Spinal cord (tissue), 9 donors: ENCODE measurements at regions not wholly inside any gene's neighbourhood (a gene's known extent, or its start where the extent isn't known, plus 50 kb on each side); places are given as distances from the start of the nearest gene placed in this dataset.

Experiments used
- DNase-seq, 6 donors: peaks; one replicate each; pipeline versions ENCODE4 v3.0.0 to v3.0.0-alpha.2; 2013 to 2015; ENCODE audit warnings: low spot score in 6 of 6, low read depth in 4 of 6
- H3K27ac ChIP-seq: one replicate; pipeline ENCODE4 v1.5.1; 2013; ENCODE audit warnings: low read depth, low read length, control low read depth
- H3K27me3 ChIP-seq: one replicate; pipeline ENCODE4 v1.6.1; 2013; ENCODE audit warnings: low read length; ENCODE audit not compliant: control insufficient read depth, insufficient read depth
- H3K36me3 ChIP-seq: one replicate; pipeline ENCODE4 v1.6.1; 2013; ENCODE audit warnings: low read length; ENCODE audit not compliant: control insufficient read depth, insufficient read depth
- H3K4me1 ChIP-seq: one replicate; pipeline ENCODE4 v1.6.1; 2013; ENCODE audit warnings: low read length; ENCODE audit not compliant: control insufficient read depth, insufficient read depth
- H3K4me3 ChIP-seq: one replicate; pipeline ENCODE4 v1.5.1; 2013; ENCODE audit warnings: low read depth, low read length, control low read depth
- H3K9me3 ChIP-seq: one replicate; pipeline ENCODE4 v1.6.1; 2013; ENCODE audit warnings: low read length; ENCODE audit not compliant: control insufficient read depth, insufficient read depth
- WGBS: methylation state at CpG from one replicate; pipeline ENCODE4 v1.1.5; 2013; ENCODE audit warnings: missing lambda C conversion rate; ENCODE audit not compliant: insufficient coverage; 5-methylcytosine and 5-hydroxymethylcytosine counted together
- donor health status: healthy.

- no peaks in the 10 kb centered on the region for H3K36me3 ChIP-seq
- no peak for DNase-seq
- H3K4me3 ChIP-seq = no peak overlapping the region
- H3K9me3 ChIP-seq = no peaks in the 10 kb centered on the region
- 88% methylated on average over 2 of the region's 2 CpGs for WGBS
- H3K27me3 ChIP-seq = peaks cover 3% of the 10 kb centered on the region
- H3K4me1 ChIP-seq = peaks cover 5% of the 10 kb centered on the region
- H3K27ac ChIP-seq = no peak overlapping the region
Observed at GRCh38 chr3:127056976-127057375, 74.1 kb downstream of the PLXNA1 start.

GRCh38 chr3:127059072-127059471 lies 76.2 kb downstream of the PLXNA1 start:
- no peaks in the 10 kb centered on the region for H3K9me3 ChIP-seq
- no peaks in the 10 kb centered on the region for H3K36me3 ChIP-seq
- H3K27ac ChIP-seq = no peak overlapping the region
- 80% methylated on average over 1 of the region's 4 CpGs for WGBS
- peaks cover 3% of the 10 kb centered on the region for H3K27me3 ChIP-seq
- no peak overlapping the region for H3K4me3 ChIP-seq
- H3K4me1 ChIP-seq = peaks cover 5% of the 10 kb centered on the region
- no peak for DNase-seq

GRCh38 chr3:127061641-127062040 lies 78.7 kb downstream of the PLXNA1 start:
- no peaks in the 10 kb centered on the region for H3K9me3 ChIP-seq
- peaks cover 3% of the 10 kb centered on the region for H3K27me3 ChIP-seq
- no peak for DNase-seq
- H3K4me3 ChIP-seq = no peak overlapping the region
- WGBS = 47% methylated on average over 5 of the region's 6 CpGs
- H3K36me3 ChIP-seq = no peaks in the 10 kb centered on the region
- no peak overlapping the region for H3K27ac ChIP-seq
- peaks cover 23% of the 10 kb centered on the region for H3K4me1 ChIP-seq

GRCh38 chr3:127062926-127063325 lies 80.0 kb downstream of the PLXNA1 start:
- Histone ChIP-seq H3K9me3 (no peaks in the 10 kb centered on the region), H3K4me1 (peaks cover 34% of the 10 kb centered on the region), H3K27me3 (peaks cover 3% of the 10 kb centered on the region), H3K27ac (no peak overlapping the region), H3K36me3 (no peaks in the 10 kb centered on the region), H3K4me3 (no peak overlapping the region)
- no peak for DNase-seq
- WGBS = 73% methylated on average over 12 of the region's 13 CpGs

- Histone ChIP-seq H3K36me3 (no peaks in the 10 kb centered on the region), H3K9me3 (no peaks in the 10 kb centered on the region), H3K27ac (no peak overlapping the region), H3K4me3 (no peak overlapping the region), H3K27me3 (peaks cover 5% of the 10 kb centered on the region), H3K4me1 (peaks cover 39% of the 10 kb centered on the region)
- no CpG with 5 or more reads among the region's 4 CpGs for WGBS
- no peak for DNase-seq
Observed at GRCh38 chr3:127063916-127064315, 81.0 kb downstream of the PLXNA1 start.

- DNase-seq = no peak
Observed at GRCh38 chr3:127064391-127065137, 81.6 kb downstream of the PLXNA1 start.

GRCh38 chr3:127065138-127065427 lies 82.2 kb downstream of the PLXNA1 start:
- WGBS = no CpG with 5 or more reads among the region's 5 CpGs
- no peak for DNase-seq
- Histone ChIP-seq H3K4me1 (peaks cover 39% of the 10 kb centered on the region), H3K27me3 (peaks cover 5% of the 10 kb centered on the region), H3K36me3 (no peaks in the 10 kb centered on the region), H3K4me3 (no peak overlapping the region), H3K9me3 (no peaks in the 10 kb centered on the region), H3K27ac (no peak overlapping the region)

More at GRCh38 chr3:127064391-127065137, 81.6 kb downstream of the PLXNA1 start:
- Histone ChIP-seq H3K36me3 (no peaks in the 10 kb centered on the region), H3K9me3 (no peaks in the 10 kb centered on the region), H3K27ac (no peak overlapping the region), H3K27me3 (peaks cover 5% of the 10 kb centered on the region), H3K4me1 (peaks cover 39% of the 10 kb centered on the region), H3K4me3 (no peak overlapping the region)
- 90% methylated on average over 16 of the region's 16 CpGs for WGBS

- DNase-seq = peak; percentile 19 to 77 (median 38)
- Histone ChIP-seq H3K4me1 (peaks cover 39% of the 10 kb centered on the region), H3K9me3 (no peaks in the 10 kb centered on the region), H3K27ac (no peak overlapping the region), H3K36me3 (no peaks in the 10 kb centered on the region), H3K4me3 (no peak overlapping the region), H3K27me3 (peaks cover 5% of the 10 kb centered on the region)
- WGBS = 18% methylated on average over 9 of the region's 17 CpGs
Observed at GRCh38 chr3:127065561-127066290, 82.8 kb downstream of the PLXNA1 start.

GRCh38 chr3:127066635-127067034 lies 83.7 kb downstream of the PLXNA1 start:
- Histone ChIP-seq H3K27me3 (peaks cover 6% of the 10 kb centered on the region), H3K27ac (no peak overlapping the region), H3K9me3 (no peaks in the 10 kb centered on the region), H3K36me3 (no peaks in the 10 kb centered on the region), H3K4me3 (no peak overlapping the region), H3K4me1 (peaks cover 39% of the 10 kb centered on the region)
- DNase-seq = no peak
